H1 (cell line): ENCODE measurements at regions not wholly inside any gene's neighbourhood (a gene's known extent, or its start where the extent isn't known, plus 50 kb on each side); places are given as distances from the start of the nearest gene placed in this dataset.

Experiments used
- ASH2L ChIP-seq: fragments of 200-600, 300-600 bp; sonication (generic); IDR thresholded peaks from one replicate; pipeline ENCODE4 v1.7.1; 2017; ENCODE audit warnings: low read length
- CEBPB ChIP-seq: IDR thresholded peaks from 2 replicates; pipeline ENCODE4 v1.6.1; 2012; ENCODE audit warnings: low read depth, low read length
- PHF8 ChIP-seq: fragments of 200-600 bp; sonication (generic); conservative IDR thresholded peaks from 2 replicates; pipeline ENCODE4 v1.7.1; 2012; ENCODE audit warnings: low read depth, mild to moderate bottlenecking, inconsistent platforms, low read length, moderate library complexity

- TF ChIP-seq PHF8 (no peak), ASH2L (no peak), CEBPB (no peak)
These were observed 191.1 kb upstream of the PRICKLE1 start (continued) for GRCh38 chr12:42780671-42781070.
